HCT116 (cell line): ENCODE measurements at regions not wholly inside any gene's neighbourhood (a gene's known extent, or its start where the extent isn't known, plus 50 kb on each side); places are given as distances from the start of the nearest gene placed in this dataset.

ENCODE experiments used
- ATAC-seq: fragments of 200-7000 bp; cut with Tn5 transposase; 2 replicates; pipeline ENCODE4 v1.9.1; 2020; ENCODE audit warnings: mild to moderate bottlenecking, moderate library complexity
- BruUV-seq: library from RNA; stranded (reverse); fragments of 400-500 nt; replicated peaks from 2 replicates; lab custom pipeline; 2021; lab: Mats Ljungman, UMichigan
- CTCF ChIA-PET: fragments of 300-600 bp; sonication (Branson Sonifier 250); formaldehyde crosslinking; loops from one replicate; lab custom pipeline; 2021; ENCODE audit warnings: antibody characterized with exemption; lab: Charles Lee
- POLR2A ChIA-PET: fragments of 300-600, 350-600 bp; sonication (Branson Sonifier 250); formaldehyde crosslinking; loops from one replicate; lab custom pipeline; 2021; ENCODE audit warnings: antibody characterized with exemption; lab: Charles Lee
- RAD21 ChIA-PET, 2 experiments: fragments of 300-600 bp; sonication (Branson Sonifier 250); formaldehyde crosslinking; loops; one replicate each; lab custom pipeline; 2023; ENCODE audit warnings: low total read pairs in 2 of 2; ENCODE audit not compliant: uncharacterized antibody in 2 of 2, unreplicated experiment in 2 of 2, low non-redundant PET in 1 of 2; lab: Charles Lee
- DNase-seq: peaks from one replicate; pipeline ENCODE4 v3.0.0-alpha.2; 2010; ENCODE audit warnings: low read depth, low spot score
- H2AFZ ChIP-seq: fragments of 200-600 bp; shearing (Covaris generic), sonication (generic); 2 replicates; pipeline ENCODE4 v1.6.1; 2017; ENCODE audit warnings: low read depth, mixed run types, mixed read lengths, antibody characterized with exemption, low read length; ENCODE audit not compliant: poor library complexity, severe bottlenecking
- H3K27ac ChIP-seq: 2 replicates; pipeline ENCODE4 v1.5.1; 2012; ENCODE audit warnings: low read depth, low read length
- H3K27me3 ChIP-seq: fragments of 200-600 bp; sonication (generic); 2 replicates; pipeline ENCODE4 v1.6.1; 2016; ENCODE audit warnings: mixed run types, low read length, mixed read lengths; ENCODE audit not compliant: insufficient read depth
- H3K36me3 ChIP-seq, 2 experiments: fragments of 200-500 bp in 1 of 2; fragments of 200-600 bp in 1 of 2; sonication (Bioruptor generic) in 1 of 2; sonication (generic) in 1 of 2; 2 replicates each; pipeline versions ENCODE4 v1.5.1 to v1.6.1; 2014 to 2016; ENCODE audit warnings: low read length in 2 of 2, inconsistent platforms in 1 of 2, mixed read lengths in 1 of 2, mixed run types in 1 of 2; ENCODE audit not compliant: insufficient read depth in 2 of 2, control insufficient read depth in 1 of 2
- H3K4me1 ChIP-seq, 2 experiments: fragments of 200-600 bp in 1 of 2; sonication (generic) in 1 of 2; 2 replicates each; pipeline versions ENCODE4 v1.5.1 to v1.6.1; 2012 to 2017; ENCODE audit warnings: low read length in 2 of 2, inconsistent platforms in 1 of 2, mild to moderate bottlenecking in 1 of 2, mixed read lengths in 1 of 2, mixed run types in 1 of 2, moderate library complexity in 1 of 2; ENCODE audit not compliant: insufficient read depth in 2 of 2, control insufficient read depth in 1 of 2
- H3K4me2 ChIP-seq: fragments of 200-600 bp; sonication (generic); 2 replicates; pipeline ENCODE4 v1.6.1; 2017; ENCODE audit warnings: mixed run types, low read length, mixed read lengths
- H3K4me3 ChIP-seq, 2 experiments: fragments of 200-600 bp in 1 of 2; sonication (generic) in 1 of 2; replicated peaks in 1 of 2; 2 replicates each; pipeline ENCODE4 v1.5.1; 2011 to 2016; ENCODE audit warnings: low read length in 2 of 2, control low read depth in 1 of 2, low read depth in 1 of 2, mild to moderate bottlenecking in 1 of 2, mixed read lengths in 1 of 2, mixed run types in 1 of 2
- H3K79me2 ChIP-seq: fragments of 200-600 bp; sonication (generic); 2 replicates; pipeline ENCODE4 v1.6.1; 2017; ENCODE audit warnings: mild to moderate bottlenecking, mixed run types, low read length, moderate library complexity, mixed read lengths; ENCODE audit not compliant: insufficient read depth
- H3K9ac ChIP-seq: fragments of 200-600 bp; sonication (generic); 2 replicates; pipeline ENCODE4 v1.6.1; 2016; ENCODE audit warnings: low read length, mixed read lengths
- H3K9me2 ChIP-seq: fragments of 200-600 bp; sonication (generic), shearing (Covaris generic); 2 replicates; pipeline ENCODE4 v1.6.1; 2017; ENCODE audit warnings: mixed run types, mild to moderate bottlenecking, moderate library complexity; ENCODE audit not compliant: insufficient read depth
- H3K9me3 ChIP-seq, 2 experiments: fragments of 200-500 bp in 1 of 2; fragments of 200-600 bp in 1 of 2; sonication (Bioruptor generic) in 1 of 2; sonication (generic) in 1 of 2; 2 replicates each; pipeline ENCODE4 v1.6.1; 2014 to 2017; ENCODE audit warnings: low read length in 2 of 2, mixed read lengths in 2 of 2, inconsistent platforms in 1 of 2, low read depth in 1 of 2, mild to moderate bottlenecking in 1 of 2, mixed run types in 1 of 2, moderate library complexity in 1 of 2; ENCODE audit not compliant: control insufficient read depth in 1 of 2, insufficient read depth in 1 of 2
- H4K20me1 ChIP-seq: fragments of 200-600 bp; sonication (generic), shearing (Covaris generic); 2 replicates; pipeline ENCODE4 v1.6.1; 2017; ENCODE audit warnings: mixed run types, mild to moderate bottlenecking, moderate library complexity; ENCODE audit not compliant: insufficient read depth
- CBX3 ChIP-seq: IDR thresholded peaks from 2 replicates; pipeline ENCODE4 v1.6.1; 2012; ENCODE audit warnings: low read depth
- CEBPB ChIP-seq: IDR thresholded peaks from 2 replicates; pipeline ENCODE4 v1.6.1; 2012; ENCODE audit warnings: low read depth
- EZH2 ChIP-seq: fragments of 200-600 bp; sonication (generic); IDR thresholded peaks from 2 replicates; pipeline ENCODE4 v1.6.1; 2017; ENCODE audit warnings: antibody characterized with exemption, mixed run types
- EZH2phosphoT487 ChIP-seq: fragments of 200-600 bp; IDR thresholded peaks from 2 replicates; pipeline ENCODE4 v1.6.1; 2018; ENCODE audit warnings: antibody characterized with exemption, borderline replicate concordance
- TCF7L2 ChIP-seq: IDR thresholded peaks from 2 replicates; pipeline ENCODE4 v1.7.0; 2011; ENCODE audit warnings: borderline replicate concordance, inconsistent platforms; ENCODE audit not compliant: insufficient read depth, insufficient read length; ENCODE audit errors: extremely low read depth
- intact Hi-C: fragments of 100-400 bp; cut with micrococcal nuclease; formaldehyde crosslinking; loops from 2 replicates; pipeline ENCODE4 v1.10.0; 2022
- TF ChIP-seq, protein P1 (sequence below), 3 experiments: fragments of 200-600 bp in 1 of 3; sonication (generic) in 1 of 3; IDR thresholded peaks in 2 of 3; conservative IDR thresholded peaks in 1 of 3; 2 replicates each; pipeline ENCODE4 v1.5.1; 2012 to 2017; ENCODE audit warnings: low read depth in 2 of 3, low read length in 2 of 3, antibody characterized with exemption in 1 of 3, borderline replicate concordance in 1 of 3, control low read depth in 1 of 3, mild to moderate bottlenecking in 1 of 3, mixed read lengths in 1 of 3, mixed run types in 1 of 3, moderate library complexity in 1 of 3; ENCODE audit not compliant: insufficient read depth in 1 of 3
- TF ChIP-seq, protein P2 (sequence below): IDR thresholded peaks from 2 replicates; pipeline ENCODE4 v1.6.1; 2011; ENCODE audit warnings: mild to moderate bottlenecking, low read length, moderate library complexity; ENCODE audit not compliant: insufficient replicate concordance; ENCODE audit errors: extremely low read depth
- TF ChIP-seq, protein P3 (sequence below): IDR thresholded peaks from 2 replicates; pipeline ENCODE4 v1.6.1; 2012
- TF ChIP-seq, protein P4 (sequence below): IDR thresholded peaks from 2 replicates; pipeline ENCODE4 v1.6.1; 2012; ENCODE audit warnings: low read depth

DNA sequence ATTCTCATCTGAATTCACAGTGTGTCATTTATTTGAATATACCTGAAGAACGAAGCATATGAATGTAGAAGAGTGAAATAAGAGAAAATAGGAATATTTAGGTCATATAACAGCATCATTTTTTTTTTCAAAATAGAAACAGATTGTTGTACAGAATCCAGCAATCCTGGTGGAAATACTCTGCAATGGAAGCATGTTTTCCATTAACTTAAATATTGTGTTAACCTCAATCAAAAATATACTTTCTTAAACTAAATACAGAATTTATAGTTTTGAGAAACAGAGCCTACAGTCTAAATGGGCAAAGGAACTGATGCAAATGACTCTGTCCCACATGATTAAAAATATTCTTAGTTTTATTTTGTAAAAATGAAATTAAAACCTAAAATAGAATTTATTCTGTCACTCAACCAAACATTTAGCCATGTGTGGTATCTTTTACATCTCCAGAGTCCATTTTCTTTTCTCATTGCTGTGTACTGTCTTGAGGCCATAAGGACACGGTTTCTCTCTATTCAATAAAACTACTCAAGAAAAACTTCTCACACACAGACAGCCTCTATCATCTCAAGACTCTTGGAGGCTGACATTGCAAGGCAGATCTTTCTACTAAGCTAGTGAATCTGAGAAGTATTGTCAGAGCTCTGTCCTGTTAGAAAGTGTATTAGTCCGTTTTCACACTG, 322.6 kb downstream of the LTN1 start (continued):
- TF ChIP-seq, protein P1, sequence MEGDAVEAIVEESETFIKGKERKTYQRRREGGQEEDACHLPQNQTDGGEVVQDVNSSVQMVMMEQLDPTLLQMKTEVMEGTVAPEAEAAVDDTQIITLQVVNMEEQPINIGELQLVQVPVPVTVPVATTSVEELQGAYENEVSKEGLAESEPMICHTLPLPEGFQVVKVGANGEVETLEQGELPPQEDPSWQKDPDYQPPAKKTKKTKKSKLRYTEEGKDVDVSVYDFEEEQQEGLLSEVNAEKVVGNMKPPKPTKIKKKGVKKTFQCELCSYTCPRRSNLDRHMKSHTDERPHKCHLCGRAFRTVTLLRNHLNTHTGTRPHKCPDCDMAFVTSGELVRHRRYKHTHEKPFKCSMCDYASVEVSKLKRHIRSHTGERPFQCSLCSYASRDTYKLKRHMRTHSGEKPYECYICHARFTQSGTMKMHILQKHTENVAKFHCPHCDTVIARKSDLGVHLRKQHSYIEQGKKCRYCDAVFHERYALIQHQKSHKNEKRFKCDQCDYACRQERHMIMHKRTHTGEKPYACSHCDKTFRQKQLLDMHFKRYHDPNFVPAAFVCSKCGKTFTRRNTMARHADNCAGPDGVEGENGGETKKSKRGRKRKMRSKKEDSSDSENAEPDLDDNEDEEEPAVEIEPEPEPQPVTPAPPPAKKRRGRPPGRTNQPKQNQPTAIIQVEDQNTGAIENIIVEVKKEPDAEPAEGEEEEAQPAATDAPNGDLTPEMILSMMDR (IDR thresholded peaks at IDR 0.05 in 2 of 3, conservative IDR thresholded peaks at IDR 0.05 in 1 of 3; ENCODE audit: borderline replicate concordance in 1 of 3, insufficient read depth in 1 of 3, low read depth in 2 of 3, low read length in 2 of 3): no peak
- TF ChIP-seq, protein P2, sequence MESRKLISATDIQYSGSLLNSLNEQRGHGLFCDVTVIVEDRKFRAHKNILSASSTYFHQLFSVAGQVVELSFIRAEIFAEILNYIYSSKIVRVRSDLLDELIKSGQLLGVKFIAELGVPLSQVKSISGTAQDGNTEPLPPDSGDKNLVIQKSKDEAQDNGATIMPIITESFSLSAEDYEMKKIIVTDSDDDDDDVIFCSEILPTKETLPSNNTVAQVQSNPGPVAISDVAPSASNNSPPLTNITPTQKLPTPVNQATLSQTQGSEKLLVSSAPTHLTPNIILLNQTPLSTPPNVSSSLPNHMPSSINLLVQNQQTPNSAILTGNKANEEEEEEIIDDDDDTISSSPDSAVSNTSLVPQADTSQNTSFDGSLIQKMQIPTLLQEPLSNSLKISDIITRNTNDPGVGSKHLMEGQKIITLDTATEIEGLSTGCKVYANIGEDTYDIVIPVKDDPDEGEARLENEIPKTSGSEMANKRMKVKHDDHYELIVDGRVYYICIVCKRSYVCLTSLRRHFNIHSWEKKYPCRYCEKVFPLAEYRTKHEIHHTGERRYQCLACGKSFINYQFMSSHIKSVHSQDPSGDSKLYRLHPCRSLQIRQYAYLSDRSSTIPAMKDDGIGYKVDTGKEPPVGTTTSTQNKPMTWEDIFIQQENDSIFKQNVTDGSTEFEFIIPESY: no peak
- no peak for TF ChIP-seq EZH2phosphoT487
- no peak for TF ChIP-seq CEBPB
- TF ChIP-seq, protein P3, sequence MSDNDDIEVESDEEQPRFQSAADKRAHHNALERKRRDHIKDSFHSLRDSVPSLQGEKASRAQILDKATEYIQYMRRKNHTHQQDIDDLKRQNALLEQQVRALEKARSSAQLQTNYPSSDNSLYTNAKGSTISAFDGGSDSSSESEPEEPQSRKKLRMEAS: no peak
- TF ChIP-seq EZH2: no peak

DNA sequence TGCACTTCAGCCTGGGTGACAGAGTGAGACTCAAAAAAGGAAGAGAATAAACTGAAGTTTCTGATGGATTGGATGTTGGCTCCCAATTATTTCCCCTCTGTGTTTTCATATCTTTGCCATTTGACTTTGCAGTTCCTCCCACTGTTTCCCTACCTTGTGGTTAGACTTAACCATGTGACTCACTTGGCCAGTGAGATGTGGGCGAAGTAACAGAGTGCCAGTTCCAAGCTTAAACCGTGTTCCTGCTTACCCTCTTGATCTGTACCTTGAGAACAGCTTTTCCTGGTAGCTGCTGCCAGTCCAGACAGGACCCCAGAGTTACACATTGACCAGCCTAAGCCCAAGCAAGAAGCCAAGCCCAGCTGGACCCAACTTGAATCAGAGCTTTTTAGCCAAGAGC, 323.4 kb downstream of the LTN1 start:
- Histone ChIP-seq H3K9me2 (no peaks in the 10 kb centered on the region), H3K27ac (no peak overlapping the region), H3K27me3 (no peaks in the 10 kb centered on the region), H3K4me1 (no peaks in the 10 kb centered on the region), H2AFZ (no peak overlapping the region), H3K9ac (no peak overlapping the region), H3K4me2 (no peak overlapping the region), H3K36me3 (no peaks in the 10 kb centered on the region), H4K20me1 (no peaks in the 10 kb centered on the region), H3K4me3 (no peak overlapping the region), H3K79me2 (no peaks in the 10 kb centered on the region), H3K9me3 (peaks cover 0 to 6% of the 10 kb centered on the region in 2 experiments; a peak in 2 of 4 replicates)
- DNase-seq (no peak), ATAC-seq (no peak)
- no TSS peak for BruUV-seq
- TF ChIP-seq, protein P4, sequence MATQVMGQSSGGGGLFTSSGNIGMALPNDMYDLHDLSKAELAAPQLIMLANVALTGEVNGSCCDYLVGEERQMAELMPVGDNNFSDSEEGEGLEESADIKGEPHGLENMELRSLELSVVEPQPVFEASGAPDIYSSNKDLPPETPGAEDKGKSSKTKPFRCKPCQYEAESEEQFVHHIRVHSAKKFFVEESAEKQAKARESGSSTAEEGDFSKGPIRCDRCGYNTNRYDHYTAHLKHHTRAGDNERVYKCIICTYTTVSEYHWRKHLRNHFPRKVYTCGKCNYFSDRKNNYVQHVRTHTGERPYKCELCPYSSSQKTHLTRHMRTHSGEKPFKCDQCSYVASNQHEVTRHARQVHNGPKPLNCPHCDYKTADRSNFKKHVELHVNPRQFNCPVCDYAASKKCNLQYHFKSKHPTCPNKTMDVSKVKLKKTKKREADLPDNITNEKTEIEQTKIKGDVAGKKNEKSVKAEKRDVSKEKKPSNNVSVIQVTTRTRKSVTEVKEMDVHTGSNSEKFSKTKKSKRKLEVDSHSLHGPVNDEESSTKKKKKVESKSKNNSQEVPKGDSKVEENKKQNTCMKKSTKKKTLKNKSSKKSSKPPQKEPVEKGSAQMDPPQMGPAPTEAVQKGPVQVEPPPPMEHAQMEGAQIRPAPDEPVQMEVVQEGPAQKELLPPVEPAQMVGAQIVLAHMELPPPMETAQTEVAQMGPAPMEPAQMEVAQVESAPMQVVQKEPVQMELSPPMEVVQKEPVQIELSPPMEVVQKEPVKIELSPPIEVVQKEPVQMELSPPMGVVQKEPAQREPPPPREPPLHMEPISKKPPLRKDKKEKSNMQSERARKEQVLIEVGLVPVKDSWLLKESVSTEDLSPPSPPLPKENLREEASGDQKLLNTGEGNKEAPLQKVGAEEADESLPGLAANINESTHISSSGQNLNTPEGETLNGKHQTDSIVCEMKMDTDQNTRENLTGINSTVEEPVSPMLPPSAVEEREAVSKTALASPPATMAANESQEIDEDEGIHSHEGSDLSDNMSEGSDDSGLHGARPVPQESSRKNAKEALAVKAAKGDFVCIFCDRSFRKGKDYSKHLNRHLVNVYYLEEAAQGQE: no peak
- no peak for TF ChIP-seq CBX3
- no peak for TF ChIP-seq TCF7L2
- POLR2A ChIA-PET: no interaction called here
- intact Hi-C loops: no loop called here
- RAD21 ChIA-PET: no interaction called here
- CTCF ChIA-PET: no interaction called here
